Activated naive CD8-positive, alpha-beta T cell treated with anti-CD3 and anti-CD28 coated beads, Interleukin-2, amount 10 ng/mL, durations not matched to agents 7 days and 5 days (primary cell): ENCODE measurements at regions not wholly inside any gene's neighbourhood (a gene's known extent, or its start where the extent isn't known, plus 50 kb on each side); places are given as distances from the start of the nearest gene placed in this dataset.

ENCODE experiments used
- ATAC-seq: fragments of 150-1000 bp; cut with Tn5 transposase; one replicate; pipeline ENCODE4 v1.10.0; 2021; ENCODE audit warnings: low read depth, moderate library complexity
- POLR2A ChIA-PET: fragments of 350-600 bp; sonication (Branson Sonifier 250); formaldehyde crosslinking; loops from one replicate; lab custom pipeline; 2021; ENCODE audit warnings: antibody characterized with exemption; lab: Charles Lee
- DNase-seq: peaks from one replicate; pipeline ENCODE4 v3.0.0; 2021
- H3K27ac Mint-ChIP-seq: one replicate; pipeline ENCODE4 v1.8.0; 2022; ENCODE audit warnings: mild to moderate bottlenecking, mixed read lengths
- H3K27me3 Mint-ChIP-seq: one replicate; pipeline ENCODE4 v1.8.0; 2022; ENCODE audit warnings: mild to moderate bottlenecking, moderate library complexity, mixed read lengths
- H3K36me3 Mint-ChIP-seq: one replicate; pipeline ENCODE4 v1.8.0; 2021; ENCODE audit warnings: mild to moderate bottlenecking, mixed read lengths
- H3K4me1 Mint-ChIP-seq: one replicate; pipeline ENCODE4 v1.8.0; 2021; ENCODE audit warnings: mixed read lengths
- H3K4me3 Mint-ChIP-seq: one replicate; pipeline ENCODE4 v1.8.0; 2022; ENCODE audit warnings: mild to moderate bottlenecking, moderate library complexity, mixed read lengths
- H3K9me3 Mint-ChIP-seq: one replicate; pipeline ENCODE4 v1.8.0; 2021; ENCODE audit warnings: mixed read lengths

DNA sequence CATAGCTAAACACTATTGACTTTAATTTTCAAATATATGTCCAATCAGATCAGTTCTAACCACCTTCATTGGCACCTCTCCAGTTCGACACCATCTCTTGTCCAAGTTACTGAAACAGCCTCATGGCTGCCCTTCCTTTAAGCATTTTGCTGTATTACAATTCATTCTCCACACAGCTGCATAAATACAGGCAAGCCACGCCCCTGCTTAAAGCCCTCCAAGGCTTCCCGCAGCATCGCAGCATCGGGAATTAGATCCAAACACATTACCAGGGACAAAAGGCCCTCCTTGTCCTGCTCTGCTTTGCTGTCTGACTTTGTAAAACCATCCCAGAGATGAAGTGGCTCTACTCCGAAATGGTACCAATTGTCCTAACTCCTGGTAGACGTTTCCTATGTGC, 75.1 kb upstream of the RAI14 start:
- Mint-ChIP-seq H3K36me3 (no peaks in the 10 kb centered on the region), H3K9me3 (peaks cover 3% of the 10 kb centered on the region), H3K4me3 (no peak overlapping the region), H3K4me1 (peaks cover 1% of the 10 kb centered on the region), H3K27ac (no peak overlapping the region), H3K27me3 (peaks cover 4% of the 10 kb centered on the region)
- DNase-seq (no peak), ATAC-seq (no peak)
- POLR2A ChIA-PET: no interaction called here

DNA sequence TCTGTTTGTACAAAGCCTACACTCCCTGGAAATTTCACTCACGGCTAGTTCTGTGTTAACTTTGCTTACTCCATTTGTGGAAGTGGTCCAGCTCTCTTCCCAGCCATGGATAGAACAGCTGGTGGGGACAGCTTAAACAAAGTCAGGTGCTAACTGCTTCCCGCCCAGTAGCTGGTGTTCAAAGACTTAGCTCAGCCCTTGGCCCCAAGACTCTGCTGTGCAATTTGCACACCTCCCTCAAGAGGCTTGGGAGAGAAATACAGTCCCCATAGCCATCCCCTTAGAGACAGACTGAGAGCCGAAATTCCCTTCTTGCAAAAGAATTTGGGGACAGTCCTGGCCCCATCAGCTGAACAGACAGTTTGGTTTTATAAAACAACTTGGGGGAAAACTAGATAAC, 73.8 kb upstream of the RAI14 start:
- H3K27me3 Mint-ChIP-seq: peaks cover 3% of the 10 kb centered on the region
- peaks cover 1% of the 10 kb centered on the region for H3K4me1 Mint-ChIP-seq
- H3K27ac Mint-ChIP-seq: no peak overlapping the region
- no peak overlapping the region for H3K4me3 Mint-ChIP-seq
- H3K9me3 Mint-ChIP-seq: peaks cover 3% of the 10 kb centered on the region
- no peak for ATAC-seq
- no peaks in the 10 kb centered on the region for H3K36me3 Mint-ChIP-seq
- POLR2A ChIA-PET: no interaction called here
- DNase-seq: no peak

DNA sequence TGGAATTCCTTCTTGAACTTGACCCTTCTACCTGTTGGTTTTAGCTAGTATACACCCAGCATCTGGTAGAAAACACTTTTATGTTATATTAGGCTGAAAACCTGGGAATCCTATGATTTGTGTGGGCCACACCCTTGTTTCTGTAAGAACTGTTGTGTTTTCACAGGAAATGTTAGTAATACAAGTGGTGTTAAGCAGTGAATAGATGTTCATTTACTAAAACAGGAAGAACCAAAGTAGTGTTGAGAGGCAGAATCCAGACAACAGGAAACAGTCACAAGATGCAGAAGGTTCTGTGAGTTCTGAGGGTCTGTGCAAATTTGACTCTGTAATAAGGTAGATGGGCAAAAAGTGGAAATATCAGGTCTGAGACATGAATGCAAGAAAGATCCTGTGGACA, 73.0 kb upstream of the RAI14 start:
- Mint-ChIP-seq H3K27ac (no peak overlapping the region), H3K27me3 (peaks cover 11% of the 10 kb centered on the region), H3K4me3 (no peak overlapping the region), H3K36me3 (no peaks in the 10 kb centered on the region), H3K9me3 (peaks cover 3% of the 10 kb centered on the region), H3K4me1 (peaks cover 1% of the 10 kb centered on the region)
- POLR2A ChIA-PET: no interaction called here
- DNase-seq (no peak), ATAC-seq (no peak)

- no peaks in the 10 kb centered on the region for H3K36me3 Mint-ChIP-seq
- POLR2A ChIA-PET: no interaction called here
Measured at GRCh38 chr5:34584165-34584564, 72.0 kb upstream of the RAI14 start.

DNA sequence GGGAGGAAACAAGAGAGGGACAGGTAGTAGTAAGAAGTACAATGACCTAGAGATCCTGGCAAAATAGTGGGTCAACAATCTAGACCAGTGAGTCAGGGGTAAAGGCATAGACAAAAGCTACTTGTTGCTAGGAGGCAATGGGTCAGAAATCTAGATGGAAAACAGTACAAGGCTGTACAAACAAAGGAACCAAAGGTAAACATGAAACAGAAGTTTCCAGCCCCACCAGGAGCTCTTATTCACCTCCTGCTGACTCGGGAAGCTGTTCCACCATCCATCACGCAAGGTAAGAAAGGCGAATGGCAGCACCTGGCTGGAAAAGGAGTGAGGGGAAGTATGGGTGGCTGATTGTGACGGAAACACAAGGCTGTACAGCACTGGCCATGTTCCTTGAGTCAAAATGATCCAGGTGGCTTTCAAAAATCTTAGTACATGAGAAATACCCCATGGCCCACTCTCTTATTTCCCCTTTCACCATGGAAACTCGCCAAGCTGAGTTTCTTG, 70.5 kb upstream of the RAI14 start:
- H3K27ac Mint-ChIP-seq: no peak overlapping the region
- POLR2A ChIA-PET: no interaction called here
- ATAC-seq (no peak), DNase-seq (no peak)
- H3K36me3 Mint-ChIP-seq: no peaks in the 10 kb centered on the region
- no peaks in the 10 kb centered on the region for H3K9me3 Mint-ChIP-seq
- H3K4me3 Mint-ChIP-seq: no peak overlapping the region
- peaks cover 11% of the 10 kb centered on the region for H3K27me3 Mint-ChIP-seq
- H3K4me1 Mint-ChIP-seq: peaks cover 1% of the 10 kb centered on the region

More at GRCh38 chr5:34584165-34584564, 72.0 kb upstream of the RAI14 start:
- no peak for DNase-seq
- no peak overlapping the region for H3K27ac Mint-ChIP-seq
- no peak overlapping the region for H3K4me3 Mint-ChIP-seq
- H3K4me1 Mint-ChIP-seq: peaks cover 1% of the 10 kb centered on the region
- ATAC-seq: no peak
- no peaks in the 10 kb centered on the region for H3K9me3 Mint-ChIP-seq
- peaks cover 11% of the 10 kb centered on the region for H3K27me3 Mint-ChIP-seq

- Mint-ChIP-seq H3K27me3 (peaks cover 11% of the 10 kb centered on the region), H3K4me1 (peaks cover 1% of the 10 kb centered on the region), H3K9me3 (no peaks in the 10 kb centered on the region), H3K4me3 (no peak overlapping the region), H3K27ac (no peak overlapping the region), H3K36me3 (no peaks in the 10 kb centered on the region)
- DNase-seq: no peak
- ATAC-seq: no peak
- POLR2A ChIA-PET: no interaction called here
Measured at GRCh38 chr5:34586117-34586885, 69.8 kb upstream of the RAI14 start.

- ATAC-seq: no peak
- peaks cover 11% of the 10 kb centered on the region for H3K27me3 Mint-ChIP-seq
Measured at GRCh38 chr5:34587355-34588241, 68.5 kb upstream of the RAI14 start.

DNA sequence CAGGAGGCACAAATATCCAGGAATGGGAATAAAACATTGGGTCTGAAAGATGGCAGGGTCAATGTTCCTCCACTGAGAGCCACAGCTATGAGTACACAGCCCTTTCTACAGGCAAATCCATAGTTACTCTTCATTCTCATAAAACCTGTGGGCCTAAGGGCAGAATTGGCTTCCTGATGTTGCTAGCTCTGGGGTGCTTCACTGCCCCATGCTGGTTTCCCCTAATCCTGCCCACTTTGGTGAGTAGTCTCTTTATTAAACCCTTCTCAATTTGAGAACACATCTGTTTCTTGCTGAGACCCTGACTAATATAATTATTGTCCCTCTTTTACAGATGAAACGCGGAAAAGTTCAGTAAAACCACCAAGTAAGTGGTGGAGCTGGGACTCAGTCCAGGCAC, 66.3 kb upstream of the RAI14 start:
- peaks cover 11% of the 10 kb centered on the region for H3K27me3 Mint-ChIP-seq
- DNase-seq: no peak
- no peak overlapping the region for H3K4me3 Mint-ChIP-seq

More at GRCh38 chr5:34587355-34588241, 68.5 kb upstream of the RAI14 start:
- POLR2A ChIA-PET: no interaction called here
- peaks cover 1% of the 10 kb centered on the region for H3K4me1 Mint-ChIP-seq
- no peak for DNase-seq
- H3K9me3 Mint-ChIP-seq: no peaks in the 10 kb centered on the region
- no peaks in the 10 kb centered on the region for H3K36me3 Mint-ChIP-seq
- no peak overlapping the region for H3K27ac Mint-ChIP-seq
- H3K4me3 Mint-ChIP-seq: no peak overlapping the region

GRCh38 chr5:34591723-34592122, 64.4 kb upstream of the RAI14 start:
- Mint-ChIP-seq H3K4me1 (no peaks in the 10 kb centered on the region), H3K36me3 (no peaks in the 10 kb centered on the region), H3K4me3 (no peak overlapping the region), H3K27ac (no peak overlapping the region), H3K9me3 (no peaks in the 10 kb centered on the region), H3K27me3 (peaks cover 9% of the 10 kb centered on the region)
- DNase-seq: no peak
- POLR2A ChIA-PET: no interaction called here
- no peak for ATAC-seq

More for the DNA sequence above, 66.3 kb upstream of the RAI14 start:
- POLR2A ChIA-PET: no interaction called here
- no peaks in the 10 kb centered on the region for H3K36me3 Mint-ChIP-seq
- H3K9me3 Mint-ChIP-seq: no peaks in the 10 kb centered on the region
- no peak for ATAC-seq
- H3K27ac Mint-ChIP-seq: no peak overlapping the region
- no peaks in the 10 kb centered on the region for H3K4me1 Mint-ChIP-seq

DNA sequence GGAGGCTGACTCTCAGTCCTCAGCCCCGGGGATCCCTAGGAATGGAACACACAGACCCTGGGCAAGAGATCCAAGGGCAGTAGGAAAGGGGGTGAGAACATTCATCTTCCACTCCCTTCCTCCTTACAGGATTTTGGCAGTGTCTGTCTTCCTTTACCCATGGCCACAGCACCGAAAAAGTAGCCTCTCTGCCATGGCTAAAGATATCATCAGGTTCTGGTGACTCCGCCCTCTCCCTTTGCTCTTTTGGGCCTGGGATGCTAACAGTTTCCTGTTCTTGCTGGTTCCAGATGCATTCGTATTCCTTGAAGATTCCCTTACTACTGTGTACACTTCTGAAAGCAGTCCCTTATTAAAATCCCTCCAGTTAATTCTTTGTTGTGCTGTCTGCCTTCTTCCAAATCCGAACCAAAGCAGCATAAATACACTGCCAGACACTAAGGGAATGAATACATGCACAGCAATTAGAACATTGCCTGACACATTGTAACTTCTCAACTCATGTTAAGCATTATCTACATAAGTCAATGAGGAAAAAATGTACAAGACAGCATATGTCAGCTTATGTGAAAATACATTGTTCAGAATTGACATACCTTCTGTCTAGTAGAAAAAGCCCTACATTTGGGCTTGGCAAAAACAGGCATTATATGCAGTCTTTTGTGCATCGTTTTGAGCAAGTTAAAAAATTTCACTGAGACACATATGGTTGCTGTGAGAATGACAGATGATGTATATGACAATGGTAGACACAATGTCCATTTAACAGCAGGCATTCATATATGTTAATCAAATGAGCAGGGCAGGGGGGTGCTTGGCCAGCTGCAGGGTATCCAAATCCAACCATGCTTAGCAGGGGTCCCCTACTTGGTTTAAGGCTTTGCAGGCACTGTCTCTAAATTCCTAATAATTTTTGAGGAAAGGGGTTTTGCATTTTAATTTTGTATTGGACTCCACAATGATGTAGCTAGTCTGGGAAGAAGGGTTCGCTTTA, 58.8 kb upstream of the RAI14 start:
- no peaks in the 10 kb centered on the region for H3K4me1 Mint-ChIP-seq

GRCh38 chr5:34598177-34598794, 57.8 kb upstream of the RAI14 start:
- no peak overlapping the region for H3K27ac Mint-ChIP-seq
- no peaks in the 10 kb centered on the region for H3K4me1 Mint-ChIP-seq
- H3K4me3 Mint-ChIP-seq: no peak overlapping the region
- POLR2A ChIA-PET: no interaction called here
- H3K9me3 Mint-ChIP-seq: no peaks in the 10 kb centered on the region
- ATAC-seq: no peak
- H3K27me3 Mint-ChIP-seq: peaks cover 2% of the 10 kb centered on the region
- no peaks in the 10 kb centered on the region for H3K36me3 Mint-ChIP-seq
- no peak for DNase-seq

More for the DNA sequence above, 58.8 kb upstream of the RAI14 start:
- no peak for ATAC-seq
- POLR2A ChIA-PET: no interaction called here
- Mint-ChIP-seq H3K9me3 (no peaks in the 10 kb centered on the region), H3K27me3 (peaks cover 2% of the 10 kb centered on the region), H3K36me3 (no peaks in the 10 kb centered on the region), H3K27ac (no peak overlapping the region), H3K4me3 (no peak overlapping the region)
- no peak for DNase-seq

- Mint-ChIP-seq H3K27ac (no peak overlapping the region), H3K27me3 (peaks cover 2% of the 10 kb centered on the region), H3K4me3 (no peak overlapping the region), H3K4me1 (no peaks in the 10 kb centered on the region), H3K9me3 (no peaks in the 10 kb centered on the region), H3K36me3 (no peaks in the 10 kb centered on the region)
- ATAC-seq (no peak), DNase-seq (no peak)
- POLR2A ChIA-PET: no interaction called here
Measured at GRCh38 chr5:34599471-34600117, 56.5 kb upstream of the RAI14 start.
